Skeletal muscle satellite cell (primary cell): ENCODE measurements at regions not wholly inside any gene's neighbourhood (a gene's known extent, or its start where the extent isn't known, plus 50 kb on each side); places are given as distances from the start of the nearest gene placed in this dataset. TPM values are rescaled to one million over a fixed set of nuclear protein-coding genes. Genes with fewer than 3 reads are reported as not detected.
"Not testable (repeated sequence)": the region's sequence is repeated elsewhere in the genome, so short reads cannot be mapped to it uniquely, and the experiment has no call there.

Experiments used
- H3K27me3 ChIP-seq: 2 replicates; pipeline ENCODE4 v1.7.0; 2013; ENCODE audit warnings: low read length; ENCODE audit not compliant: control insufficient read depth, insufficient read depth
- H3K36me3 ChIP-seq: 2 replicates; pipeline ENCODE4 v1.7.0; 2013; ENCODE audit warnings: mild to moderate bottlenecking, control low read depth, low read length; ENCODE audit not compliant: insufficient read depth
- H3K4me1 ChIP-seq: 2 replicates; pipeline ENCODE4 v1.7.0; 2013; ENCODE audit warnings: low read length; ENCODE audit not compliant: control insufficient read depth, insufficient read depth
- H3K4me2 ChIP-seq: 2 replicates; pipeline ENCODE4 v1.7.0; 2013; ENCODE audit warnings: mild to moderate bottlenecking, low read length
- H3K4me3 ChIP-seq: 2 replicates; pipeline ENCODE4 v1.7.0; 2013; ENCODE audit warnings: low read length
- H3K9ac ChIP-seq: 2 replicates; pipeline ENCODE4 v1.7.0; 2013; ENCODE audit warnings: mild to moderate bottlenecking, low read depth, low read length, moderate library complexity
- H3K9me3 ChIP-seq: replicated peaks from 2 replicates; pipeline ENCODE4 v1.7.0; 2013; ENCODE audit warnings: mild to moderate bottlenecking, control low read depth, low read length
- small RNA-seq: library from RNA; depleted of rRNA; stranded (forward); fragments of <200 nt; gene quantifications from one replicate; pipeline ENCODE3, GENCODE V24; 2012

GRCh38 chr15:30295150-30295844, 98.0 kb downstream of the CHRFAM7A start:
- H3K4me3 ChIP-seq, H3K9ac ChIP-seq, H3K36me3 ChIP-seq, H3K4me1 ChIP-seq, H3K9me3 ChIP-seq, H3K27me3 ChIP-seq, H3K4me2 ChIP-seq: not testable (repeated sequence)

GRCh38 chr15:30303968-30304367, 89.4 kb downstream of the CHRFAM7A start:
- H3K9ac ChIP-seq, H3K4me3 ChIP-seq, H3K27me3 ChIP-seq, H3K4me1 ChIP-seq, H3K4me2 ChIP-seq, H3K9me3 ChIP-seq, H3K36me3 ChIP-seq: not testable (repeated sequence)

Small RNA genes in the stretch of these regions (small RNA-seq; reads per million reads assigned to genes)
- gene RNU6-17P = not detected
